ENCODE measurements at regions not wholly inside any gene's neighbourhood (a gene's known extent, or its start where the extent isn't known, plus 50 kb on each side); places are given as distances from the start of the nearest gene placed in this dataset.
"Not testable (repeated sequence)": the region's sequence is repeated elsewhere in the genome, so short reads cannot be mapped to it uniquely, and the experiment has no call there.

- not testable (repeated sequence) for DNase-seq (ENCODE audit: low spot score)
These were observed 51.3 kb upstream of the CSPG4 start for GRCh38 chr15:75763635-75764600.

DNA sequence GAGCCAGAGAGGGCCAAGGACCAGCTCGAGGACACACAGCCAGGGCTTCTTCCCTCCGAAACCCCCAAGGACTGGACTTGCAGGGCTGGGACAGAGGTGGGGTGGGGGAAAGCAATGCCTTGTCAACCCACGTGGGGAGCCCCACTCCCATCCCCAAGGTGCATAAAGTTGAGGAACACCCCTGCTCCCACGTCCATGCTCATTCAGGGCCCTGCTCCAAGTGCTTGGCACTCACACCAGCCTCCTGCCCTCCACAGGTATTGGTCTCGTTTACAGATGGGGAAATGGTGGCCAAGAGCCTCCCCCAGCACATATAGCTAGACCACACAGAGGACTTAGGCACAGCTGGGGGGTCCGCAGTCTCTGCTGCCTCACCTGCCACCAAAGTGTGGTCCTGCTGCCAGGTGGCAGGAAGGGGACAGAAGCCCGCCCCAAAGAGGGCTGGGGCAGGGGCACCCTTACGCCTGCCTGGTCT lies 50.5 kb upstream of the CSPG4 start:
- no peak for DNase-seq (ENCODE audit: low spot score)
